Right lobe of liver (tissue), 6 donors: ENCODE measurements at regions not wholly inside any gene's neighbourhood (a gene's known extent, or its start where the extent isn't known, plus 50 kb on each side); places are given as distances from the start of the nearest gene placed in this dataset.

Experiments used
- ATAC-seq, 4 donors: fragments of 200-7000 bp; cut with Tn5 transposase; one replicate each; pipeline ENCODE4 v1.9.1; 2020; ENCODE audit warnings: mild to moderate bottlenecking in 4 of 4, moderate library complexity in 4 of 4
- DNase-seq, 3 donors: peaks; one replicate each; pipeline ENCODE4 v3.0.0-alpha.2; 2020
- H3K27ac ChIP-seq, 3 donors: fragments of 200-600 bp; one replicate each; pipeline ENCODE4 v1.8.0; 2022
- H3K27me3 ChIP-seq, 2 donors: fragments of 200-600 bp; one replicate each; pipeline ENCODE4 v1.8.0; 2022
- H3K36me3 ChIP-seq, 4 donors: fragments of 200-600 bp; sonication (generic) in 1 of 4; one replicate each; pipeline versions ENCODE4 v1.5.1 to v1.8.0; 2017 to 2022; ENCODE audit warnings: control low read depth in 1 of 4
- H3K4me1 ChIP-seq, 4 donors: fragments of 200-600 bp; sonication (generic) in 1 of 4; one replicate each; pipeline versions ENCODE4 v1.5.1 to v1.8.0; 2017 to 2022; ENCODE audit warnings: control low read depth in 1 of 4
- H3K4me3 ChIP-seq, 3 donors: fragments of 200-600 bp; one replicate each; pipeline ENCODE4 v1.8.0; 2022
- H3K9me3 ChIP-seq, 4 donors: fragments of 200-600 bp; sonication (generic) in 1 of 4; one replicate each; pipeline versions ENCODE4 v1.5.1 to v1.8.0; 2017 to 2022; ENCODE audit warnings: control low read depth in 1 of 4
- POLR2A ChIP-seq: fragments of 450-650 bp; IDR thresholded peaks from one replicate; pipeline ENCODE4 v1.6.1; 2017; ENCODE audit warnings: antibody characterized with exemption, mild to moderate bottlenecking
- whole genome bisulfite sequencing: methylation state at CpG from one replicate; pipeline ENCODE4 v1.1.6; 2018; ENCODE audit warnings: low coverage, low lambda C conversion rate; ENCODE audit not compliant: insufficient coverage; ENCODE audit errors: missing lambda C conversion rate; 5-methylcytosine and 5-hydroxymethylcytosine counted together
- intact Hi-C, 2 donors: fragments of 100-400 bp; cut with DNase I; formaldehyde crosslinking; loops; one replicate each; pipeline versions ENCODE4 v1.11.2 to v1.14.1; 2022
- TF ChIP-seq, protein P1 (sequence below), 4 donors: fragments of 200-600 bp in 3 of 4; fragments of 450-650 bp in 1 of 4; IDR thresholded peaks; one replicate each; pipeline versions ENCODE4 v1.5.1 to v1.8.0; 2016 to 2022; ENCODE audit warnings: antibody characterized with exemption in 4 of 4, mild to moderate bottlenecking in 2 of 4
- donor health status: DM: no; HTN: yes; CAD: no.
- donor health status: DM: no; HTN: no; CAD: no.
- donor health status: DM: no; HTN: no; CAD: no.
- donor health status: DM: no; HTN: yes; CAD: no.
- donor health status: DM: no; HTN: yes; CAD: no.

- intact Hi-C loops: no loop called here
- no peak overlapping the region for H3K4me3 ChIP-seq
- 86% methylated on average over 5 of the region's 5 CpGs for WGBS
- ATAC-seq: peak in 3 of 4 donors; percentile 52 to 67 (median 62)
- no peak for TF ChIP-seq POLR2A
- TF ChIP-seq, protein P1, sequence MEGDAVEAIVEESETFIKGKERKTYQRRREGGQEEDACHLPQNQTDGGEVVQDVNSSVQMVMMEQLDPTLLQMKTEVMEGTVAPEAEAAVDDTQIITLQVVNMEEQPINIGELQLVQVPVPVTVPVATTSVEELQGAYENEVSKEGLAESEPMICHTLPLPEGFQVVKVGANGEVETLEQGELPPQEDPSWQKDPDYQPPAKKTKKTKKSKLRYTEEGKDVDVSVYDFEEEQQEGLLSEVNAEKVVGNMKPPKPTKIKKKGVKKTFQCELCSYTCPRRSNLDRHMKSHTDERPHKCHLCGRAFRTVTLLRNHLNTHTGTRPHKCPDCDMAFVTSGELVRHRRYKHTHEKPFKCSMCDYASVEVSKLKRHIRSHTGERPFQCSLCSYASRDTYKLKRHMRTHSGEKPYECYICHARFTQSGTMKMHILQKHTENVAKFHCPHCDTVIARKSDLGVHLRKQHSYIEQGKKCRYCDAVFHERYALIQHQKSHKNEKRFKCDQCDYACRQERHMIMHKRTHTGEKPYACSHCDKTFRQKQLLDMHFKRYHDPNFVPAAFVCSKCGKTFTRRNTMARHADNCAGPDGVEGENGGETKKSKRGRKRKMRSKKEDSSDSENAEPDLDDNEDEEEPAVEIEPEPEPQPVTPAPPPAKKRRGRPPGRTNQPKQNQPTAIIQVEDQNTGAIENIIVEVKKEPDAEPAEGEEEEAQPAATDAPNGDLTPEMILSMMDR (IDR thresholded peaks at IDR 0.05): no peak
- no peaks in the 10 kb centered on the region for H3K36me3 ChIP-seq
- no peaks in the 10 kb centered on the region for H3K4me1 ChIP-seq
- no peaks in the 10 kb centered on the region for H3K27me3 ChIP-seq
- no peaks in the 10 kb centered on the region for H3K9me3 ChIP-seq
- no peak overlapping the region for H3K27ac ChIP-seq
- DNase-seq: peak in 1 of 3 donors; percentile 27
Measured at GRCh38 chr5:124812771-124813358, 66.4 kb upstream of the ZNF608 start.

DNA sequence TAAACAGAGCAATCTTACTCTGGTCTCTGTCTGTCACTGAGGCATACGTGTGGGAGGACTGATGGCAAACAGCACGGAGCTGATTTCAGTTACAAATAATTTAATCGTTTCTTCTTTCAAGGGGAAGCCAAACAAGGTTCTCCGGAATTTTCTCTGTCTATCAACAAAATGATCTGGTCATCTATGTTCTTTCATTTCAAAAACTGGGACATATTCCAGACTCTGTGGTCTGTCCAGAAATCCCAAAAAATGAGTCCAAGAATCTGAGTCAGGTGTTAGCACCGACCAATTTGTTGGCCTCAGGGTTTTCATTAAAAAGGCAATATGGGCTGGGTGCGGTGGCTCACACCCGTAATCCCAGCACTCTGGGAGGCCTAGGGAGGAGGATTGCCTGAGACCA is 69.9 kb upstream of the ZNF608 start:
- Histone ChIP-seq H3K27me3 (no peaks in the 10 kb centered on the region), H3K4me1 (no peaks in the 10 kb centered on the region), H3K27ac (no peak overlapping the region), H3K9me3 (no peaks in the 10 kb centered on the region), H3K36me3 (no peaks in the 10 kb centered on the region), H3K4me3 (no peak overlapping the region)
- no peak for TF ChIP-seq POLR2A
- TF ChIP-seq, protein P1 (IDR thresholded peaks at IDR 0.05): no peak
- ATAC-seq (no peak), DNase-seq (no peak)
- intact Hi-C loops: no loop called here
- WGBS: 88% methylated on average over 7 of the region's 7 CpGs

DNA sequence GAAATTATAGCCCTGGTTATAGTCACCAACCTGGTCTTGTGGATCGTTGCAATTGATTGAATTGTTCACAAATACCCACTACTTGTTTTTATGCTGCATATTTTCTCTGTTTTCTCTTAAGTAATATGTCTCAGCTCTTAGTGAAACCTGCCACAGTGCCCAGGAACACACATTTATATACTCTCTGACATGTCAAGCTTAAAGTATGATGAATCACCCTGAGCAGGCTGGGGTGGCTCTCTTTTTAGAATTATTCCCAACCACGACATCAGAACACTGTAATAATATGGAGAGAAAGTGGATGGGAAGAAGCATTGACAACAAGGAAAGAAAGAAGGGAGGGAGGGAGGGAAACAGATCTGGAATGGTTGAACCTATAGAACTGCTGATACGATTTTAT is 72.8 kb upstream of the ZNF608 start:
- Histone ChIP-seq H3K4me3 (no peak overlapping the region), H3K36me3 (no peaks in the 10 kb centered on the region), H3K9me3 (no peaks in the 10 kb centered on the region), H3K4me1 (no peaks in the 10 kb centered on the region), H3K27me3 (no peaks in the 10 kb centered on the region), H3K27ac (no peak overlapping the region)
- no peak for DNase-seq
- ATAC-seq: no peak
- TF ChIP-seq POLR2A: no peak
- TF ChIP-seq, protein P1 (IDR thresholded peaks at IDR 0.05): no peak
- intact Hi-C loops: no loop called here
- WGBS: 41% methylated on average over 3 of the region's 3 CpGs

- intact Hi-C loops: no loop called here
Measured at GRCh38 chr5:124822647-124823046, 76.2 kb upstream of the ZNF608 start.

More at GRCh38 chr5:124822647-124823046, 76.2 kb upstream of the ZNF608 start:
- no peak overlapping the region for H3K4me3 ChIP-seq
- no peak for DNase-seq
- H3K9me3 ChIP-seq: no peaks in the 10 kb centered on the region
- no peak for ATAC-seq
- H3K27ac ChIP-seq: no peak overlapping the region
- no peaks in the 10 kb centered on the region for H3K4me1 ChIP-seq
- no peaks in the 10 kb centered on the region for H3K27me3 ChIP-seq
- no peak for TF ChIP-seq POLR2A
- TF ChIP-seq, protein P1 (IDR thresholded peaks at IDR 0.05): no peak
- no peaks in the 10 kb centered on the region for H3K36me3 ChIP-seq
- WGBS: 80% methylated on average over 2 of the region's 2 CpGs
